ENCODE measurements at regions not wholly inside any gene's neighbourhood (a gene's known extent, or its start where the extent isn't known, plus 50 kb on each side); places are given as distances from the start of the nearest gene placed in this dataset.
"Not testable (repeated sequence)": the region's sequence is repeated elsewhere in the genome, so short reads cannot be mapped to it uniquely, and the experiment has no call there.

- H3K4me1 ChIP-seq, result no peaks in the 10 kb centered on the region
- 74 to 75% methylated on average over 3 of the region's 3 CpGs for WGBS, 2 donors
- no peaks in the 10 kb centered on the region for H3K36me3 ChIP-seq
- no peak overlapping the region for H3K4me3 ChIP-seq
- ATAC-seq (ENCODE audit: low FRiP score in 2 of 2) (no peak), DNase-seq (no peak)
- no peak overlapping the region for H3K27ac ChIP-seq
- no peaks in the 10 kb centered on the region for H3K27me3 ChIP-seq
- H3K9me3 ChIP-seq, result peaks cover 0 to 10% (median 4%) of the 10 kb centered on the region in 4 donors
- TF ChIP-seq, protein P1, sequence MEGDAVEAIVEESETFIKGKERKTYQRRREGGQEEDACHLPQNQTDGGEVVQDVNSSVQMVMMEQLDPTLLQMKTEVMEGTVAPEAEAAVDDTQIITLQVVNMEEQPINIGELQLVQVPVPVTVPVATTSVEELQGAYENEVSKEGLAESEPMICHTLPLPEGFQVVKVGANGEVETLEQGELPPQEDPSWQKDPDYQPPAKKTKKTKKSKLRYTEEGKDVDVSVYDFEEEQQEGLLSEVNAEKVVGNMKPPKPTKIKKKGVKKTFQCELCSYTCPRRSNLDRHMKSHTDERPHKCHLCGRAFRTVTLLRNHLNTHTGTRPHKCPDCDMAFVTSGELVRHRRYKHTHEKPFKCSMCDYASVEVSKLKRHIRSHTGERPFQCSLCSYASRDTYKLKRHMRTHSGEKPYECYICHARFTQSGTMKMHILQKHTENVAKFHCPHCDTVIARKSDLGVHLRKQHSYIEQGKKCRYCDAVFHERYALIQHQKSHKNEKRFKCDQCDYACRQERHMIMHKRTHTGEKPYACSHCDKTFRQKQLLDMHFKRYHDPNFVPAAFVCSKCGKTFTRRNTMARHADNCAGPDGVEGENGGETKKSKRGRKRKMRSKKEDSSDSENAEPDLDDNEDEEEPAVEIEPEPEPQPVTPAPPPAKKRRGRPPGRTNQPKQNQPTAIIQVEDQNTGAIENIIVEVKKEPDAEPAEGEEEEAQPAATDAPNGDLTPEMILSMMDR (IDR thresholded peaks at IDR 0.05), result no peak
- TF ChIP-seq POLR2A (IDR thresholded peaks at IDR 0.05) (no peak), EP300 (IDR thresholded peaks at IDR 0.05) (no peak), POLR2AphosphoS5 (IDR thresholded peaks at IDR 0.05) (no peak)
Observed at GRCh38 chr12:33617218-33617617, 177.6 kb upstream of the SYT10 start.

DNA sequence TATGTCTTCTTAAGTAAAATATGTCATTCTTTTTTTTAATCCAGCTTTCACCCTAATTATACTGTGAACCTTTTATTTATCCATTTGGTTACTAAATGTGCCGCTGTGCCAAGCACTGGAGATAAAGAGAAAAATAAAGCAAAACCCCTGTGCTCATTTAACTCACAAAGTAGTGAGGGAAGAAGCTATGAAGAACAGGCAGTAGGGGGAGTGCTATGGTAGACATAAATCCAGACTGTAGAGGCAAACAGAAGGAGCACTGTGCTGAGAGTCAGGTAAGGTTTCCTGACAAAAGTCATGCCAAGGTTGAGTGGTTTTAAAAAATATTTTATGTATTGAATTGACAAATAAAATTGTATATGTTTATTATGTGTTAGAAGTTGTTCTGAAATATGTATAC lies 188.5 kb upstream of the SYT10 start:
- 89 to 97% methylated on average over 1 of the region's 1 CpG for WGBS, 2 donors
- Histone ChIP-seq H3K27ac (no peak overlapping the region), H3K27me3 (no peaks in the 10 kb centered on the region)

GRCh38 chr12:33634544-33634943 lies 194.9 kb upstream of the SYT10 start:
- Histone ChIP-seq H3K4me3 (no peak overlapping the region), H3K36me3 (no peaks in the 10 kb centered on the region), H3K27me3 (no peaks in the 10 kb centered on the region), H3K27ac (no peak overlapping the region), H3K4me1 (no peaks in the 10 kb centered on the region), H3K9me3 (no peaks in the 10 kb centered on the region)
- ATAC-seq (ENCODE audit: low FRiP score in 2 of 2), result no peak
- no peak for DNase-seq
- no peak for TF ChIP-seq POLR2A (IDR thresholded peaks at IDR 0.05)
- no peak for TF ChIP-seq POLR2AphosphoS5 (IDR thresholded peaks at IDR 0.05)
- TF ChIP-seq EP300 (IDR thresholded peaks at IDR 0.05), result no peak
- TF ChIP-seq, protein P1 (IDR thresholded peaks at IDR 0.05), result no peak
- 70 to 76% methylated on average over 3 of the region's 3 CpGs for WGBS, 2 donors

More for the DNA sequence above, 188.5 kb upstream of the SYT10 start:
- H3K4me3 ChIP-seq, result no peak overlapping the region
- no peaks in the 10 kb centered on the region for H3K36me3 ChIP-seq
- no peak for TF ChIP-seq POLR2A (IDR thresholded peaks at IDR 0.05)
- no peak for TF ChIP-seq EP300 (IDR thresholded peaks at IDR 0.05)
- no peak for TF ChIP-seq POLR2AphosphoS5 (IDR thresholded peaks at IDR 0.05)
- TF ChIP-seq, protein P1 (IDR thresholded peaks at IDR 0.05), result no peak
- ATAC-seq (ENCODE audit: low FRiP score in 2 of 2) (no peak), DNase-seq (no peak)
- H3K4me1 ChIP-seq, result no peaks in the 10 kb centered on the region
- no peaks in the 10 kb centered on the region for H3K9me3 ChIP-seq

GRCh38 chr12:33636930-33637329 lies 197.3 kb upstream of the SYT10 start:
- not testable (repeated sequence) for H3K36me3 ChIP-seq; H3K9me3 ChIP-seq; H3K27ac ChIP-seq; H3K4me3 ChIP-seq; H3K27me3 ChIP-seq; ATAC-seq (ENCODE audit: low FRiP score in 2 of 2); DNase-seq; H3K4me1 ChIP-seq
- WGBS, 2 donors, result 90 to 91% methylated on average over 6 of the region's 6 CpGs

DNA sequence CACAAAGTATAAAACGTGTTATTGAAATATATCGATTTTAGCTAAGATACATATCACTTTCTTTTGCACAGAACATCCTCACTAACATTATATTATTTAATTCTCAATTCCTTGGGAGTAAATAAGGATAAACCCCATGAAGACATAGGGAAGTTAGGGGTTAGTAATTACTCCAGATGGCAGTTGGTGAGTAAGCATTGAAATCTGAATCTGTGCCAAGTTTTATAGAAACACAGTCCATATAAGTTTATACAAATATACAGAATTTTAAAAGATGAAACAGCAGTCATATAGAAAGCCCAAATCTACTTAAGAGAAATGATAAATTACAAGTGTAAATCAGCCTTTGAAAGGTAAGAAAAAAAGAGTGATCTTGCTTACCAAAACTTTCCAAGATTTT lies 200.4 kb upstream of the SYT10 start:
- TF ChIP-seq EP300 (IDR thresholded peaks at IDR 0.05) (no peak), POLR2A (IDR thresholded peaks at IDR 0.05) (no peak), POLR2AphosphoS5 (IDR thresholded peaks at IDR 0.05) (no peak)
- TF ChIP-seq, protein P1 (IDR thresholded peaks at IDR 0.05), result no peak
- Histone ChIP-seq H3K36me3 (no peaks in the 10 kb centered on the region), H3K4me3 (no peak overlapping the region), H3K27ac (no peak overlapping the region), H3K27me3 (no peaks in the 10 kb centered on the region), H3K4me1 (no peaks in the 10 kb centered on the region), H3K9me3 (no peaks in the 10 kb centered on the region)
- DNase-seq (no peak), ATAC-seq (ENCODE audit: low FRiP score in 2 of 2) (no peak)
- 65 to 88% methylated on average over 2 of the region's 2 CpGs for WGBS, 2 donors
